ENCODE measurements at regions not wholly inside any gene's neighbourhood (a gene's known extent, or its start where the extent isn't known, plus 50 kb on each side); places are given as distances from the start of the nearest gene placed in this dataset.

- no peak overlapping the region for H3K9ac ChIP-seq (ENCODE audit: low read depth, low read length)
- H3K4me3 ChIP-seq (ENCODE audit: low read length), result no peak overlapping the region
- no peaks in the 10 kb centered on the region for H3K36me3 ChIP-seq (ENCODE audit: insufficient read depth, low read length)
- H3K9me3 ChIP-seq (ENCODE audit: insufficient read depth, low read depth, low read length), result no peaks in the 10 kb centered on the region
- no peaks in the 10 kb centered on the region for H3K4me1 ChIP-seq (ENCODE audit: insufficient read depth, low read length)
- 84% methylated on average over 2 of the region's 3 CpGs for WGBS
- H3K27me3 ChIP-seq (ENCODE audit: insufficient read depth, low read length), result no peaks in the 10 kb centered on the region
- H3K27ac ChIP-seq (ENCODE audit: low read depth, low read length), result no peak overlapping the region
Measured at GRCh38 chr9:129390541-129390940, 212.5 kb upstream of the IER5L start.

DNA sequence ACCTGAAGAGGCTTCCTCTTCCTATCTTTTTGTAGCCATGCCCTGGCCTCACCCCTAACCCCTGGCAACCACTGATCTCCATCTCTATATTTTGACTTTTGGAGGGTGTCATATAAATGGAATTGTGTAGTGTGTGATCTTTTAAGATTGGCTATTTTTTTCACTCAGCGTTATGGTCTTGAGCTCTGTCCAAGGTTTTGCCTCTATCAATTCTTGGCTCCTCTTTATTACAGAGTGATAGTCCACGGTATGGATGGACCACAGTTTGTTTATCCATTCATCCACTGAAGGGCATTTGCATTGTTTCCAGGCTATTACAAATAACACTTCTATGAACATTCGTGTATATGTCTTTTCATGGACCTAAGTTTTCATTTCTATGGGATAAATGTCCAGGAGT lies 209.8 kb upstream of the IER5L start:
- Histone ChIP-seq H3K36me3 (ENCODE audit: insufficient read depth, low read length) (no peaks in the 10 kb centered on the region), H3K9me3 (ENCODE audit: insufficient read depth, low read depth, low read length) (no peaks in the 10 kb centered on the region), H3K27me3 (ENCODE audit: insufficient read depth, low read length) (peaks cover 17% of the 10 kb centered on the region), H3K9ac (ENCODE audit: low read depth, low read length) (no peak overlapping the region), H3K4me1 (ENCODE audit: insufficient read depth, low read length) (peaks cover under 1% of the 10 kb centered on the region), H3K27ac (ENCODE audit: low read depth, low read length) (no peak overlapping the region), H3K4me3 (ENCODE audit: low read length) (no peak overlapping the region)
- whole genome bisulfite sequencing, result 96% methylated on average over 2 of the region's 3 CpGs

GRCh38 chr9:129386812-129387177 lies 208.7 kb upstream of the IER5L start:
- Histone ChIP-seq H3K27ac (ENCODE audit: low read depth, low read length) (no peak overlapping the region), H3K4me1 (ENCODE audit: insufficient read depth, low read length) (peaks cover 7% of the 10 kb centered on the region), H3K36me3 (ENCODE audit: insufficient read depth, low read length) (no peaks in the 10 kb centered on the region), H3K9ac (ENCODE audit: low read depth, low read length) (no peak overlapping the region), H3K4me3 (ENCODE audit: low read length) (no peak overlapping the region), H3K9me3 (ENCODE audit: insufficient read depth, low read depth, low read length) (no peaks in the 10 kb centered on the region), H3K27me3 (ENCODE audit: insufficient read depth, low read length) (peaks cover 22% of the 10 kb centered on the region)
- 88% methylated on average over 6 of the region's 6 CpGs for WGBS

GRCh38 chr9:129385211-129385934 lies 207.3 kb upstream of the IER5L start:
- Histone ChIP-seq H3K4me1 (ENCODE audit: insufficient read depth, low read length) (peaks cover 7% of the 10 kb centered on the region), H3K27ac (ENCODE audit: low read depth, low read length) (no peak overlapping the region), H3K4me3 (ENCODE audit: low read length) (no peak overlapping the region), H3K9me3 (ENCODE audit: insufficient read depth, low read depth, low read length) (no peaks in the 10 kb centered on the region), H3K27me3 (ENCODE audit: insufficient read depth, low read length) (peaks cover 22% of the 10 kb centered on the region), H3K9ac (ENCODE audit: low read depth, low read length) (no peak overlapping the region), H3K36me3 (ENCODE audit: insufficient read depth, low read length) (no peaks in the 10 kb centered on the region)
- 92% methylated on average over 11 of the region's 11 CpGs for WGBS

- no peak overlapping the region for H3K27ac ChIP-seq (ENCODE audit: low read depth, low read length)
- no peak overlapping the region for H3K4me3 ChIP-seq (ENCODE audit: low read length)
Measured at GRCh38 chr9:129384491-129385210, 206.6 kb upstream of the IER5L start.

GRCh38 chr9:129383561-129384490 lies 205.8 kb upstream of the IER5L start:
- 9% methylated on average over 62 of the region's 65 CpGs for WGBS
- peak overlapping the region; percentile 46 for H3K9ac ChIP-seq (ENCODE audit: low read depth, low read length)

More at GRCh38 chr9:129384491-129385210, 206.6 kb upstream of the IER5L start:
- Histone ChIP-seq H3K9me3 (ENCODE audit: insufficient read depth, low read depth, low read length) (no peaks in the 10 kb centered on the region), H3K4me1 (ENCODE audit: insufficient read depth, low read length) (peaks cover 7% of the 10 kb centered on the region), H3K36me3 (ENCODE audit: insufficient read depth, low read length) (no peaks in the 10 kb centered on the region), H3K9ac (ENCODE audit: low read depth, low read length) (no peak overlapping the region), H3K27me3 (ENCODE audit: insufficient read depth, low read length) (peaks cover 22% of the 10 kb centered on the region)
- WGBS, result 94% methylated on average over 11 of the region's 11 CpGs

GRCh38 chr9:129383019-129383560 lies 205.0 kb upstream of the IER5L start:
- WGBS, result 12% methylated on average over 29 of the region's 29 CpGs
- Histone ChIP-seq H3K27ac (ENCODE audit: low read depth, low read length) (0 out of 2 replicates have a peak overlapping the region, but pooled peaks have one; percentile 20), H3K9ac (ENCODE audit: low read depth, low read length) (peak overlapping the region; percentile 46)

More at GRCh38 chr9:129383561-129384490, 205.8 kb upstream of the IER5L start:
- Histone ChIP-seq H3K4me3 (ENCODE audit: low read length) (peak overlapping the region; percentile 60), H3K27me3 (ENCODE audit: insufficient read depth, low read length) (peaks cover 22% of the 10 kb centered on the region), H3K27ac (ENCODE audit: low read depth, low read length) (0 out of 2 replicates have a peak overlapping the region, but pooled peaks have one; percentile 20), H3K9me3 (ENCODE audit: insufficient read depth, low read depth, low read length) (no peaks in the 10 kb centered on the region), H3K4me1 (ENCODE audit: insufficient read depth, low read length) (peaks cover 7% of the 10 kb centered on the region), H3K36me3 (ENCODE audit: insufficient read depth, low read length) (no peaks in the 10 kb centered on the region)

DNA sequence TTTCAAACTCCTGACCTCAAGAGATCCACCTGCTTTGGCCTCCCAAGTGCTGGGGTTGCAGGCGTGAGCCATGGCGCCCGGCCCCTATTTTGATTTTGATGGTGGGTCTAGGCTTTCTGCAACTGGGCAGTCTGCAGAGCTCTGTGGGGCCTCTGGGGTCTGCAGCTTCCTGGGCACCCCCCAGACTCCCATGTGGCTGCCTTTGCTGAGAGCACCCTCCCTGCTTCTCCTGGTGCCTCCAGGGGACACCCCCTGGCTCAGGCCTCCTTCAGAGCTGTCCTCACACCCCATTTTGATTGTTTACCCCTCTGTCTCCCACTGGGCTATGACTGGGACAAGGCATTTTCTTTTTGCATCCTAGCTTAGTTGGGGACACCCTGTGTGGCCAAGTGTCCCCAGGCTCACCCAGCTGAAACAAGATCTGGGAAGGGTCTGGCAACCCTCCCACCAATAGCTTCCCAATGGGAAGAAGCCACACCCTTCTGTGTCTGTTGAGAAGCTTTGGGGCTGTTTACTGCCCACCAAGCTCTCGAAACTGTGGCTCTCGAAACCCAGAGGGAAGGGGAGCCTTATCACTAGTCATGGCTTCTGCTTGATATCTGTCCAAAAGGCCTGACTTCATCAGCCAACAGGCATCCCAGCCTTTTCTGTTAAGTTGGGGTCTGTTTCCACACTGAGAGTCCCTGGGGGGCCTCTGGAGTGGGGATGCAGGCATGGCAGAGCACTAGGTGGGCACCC lies 204.4 kb upstream of the IER5L start:
- Histone ChIP-seq H3K27me3 (ENCODE audit: insufficient read depth, low read length) (peaks cover 22% of the 10 kb centered on the region), H3K4me3 (ENCODE audit: low read length) (peak overlapping the region; percentile 9; the same call in 1 of the 2 replicates), H3K9me3 (ENCODE audit: insufficient read depth, low read depth, low read length) (no peaks in the 10 kb centered on the region), H3K36me3 (ENCODE audit: insufficient read depth, low read length) (no peaks in the 10 kb centered on the region), H3K9ac (ENCODE audit: low read depth, low read length) (no peak overlapping the region; the same call in 1 of the 2 replicates), H3K4me1 (ENCODE audit: insufficient read depth, low read length) (peaks cover 7% of the 10 kb centered on the region), H3K27ac (ENCODE audit: low read depth, low read length) (no peak overlapping the region)
- WGBS, result 92% methylated on average over 5 of the region's 5 CpGs

More at GRCh38 chr9:129383019-129383560, 205.0 kb upstream of the IER5L start:
- H3K36me3 ChIP-seq (ENCODE audit: insufficient read depth, low read length), result no peaks in the 10 kb centered on the region
- H3K4me1 ChIP-seq (ENCODE audit: insufficient read depth, low read length), result peaks cover 7% of the 10 kb centered on the region
- peak overlapping the region; percentile 60 for H3K4me3 ChIP-seq (ENCODE audit: low read length)
- H3K9me3 ChIP-seq (ENCODE audit: insufficient read depth, low read depth, low read length), result no peaks in the 10 kb centered on the region
- peaks cover 22% of the 10 kb centered on the region for H3K27me3 ChIP-seq (ENCODE audit: insufficient read depth, low read length)

GRCh38 chr9:129381481-129381957 lies 203.5 kb upstream of the IER5L start:
- H3K27ac ChIP-seq (ENCODE audit: low read depth, low read length), result no peak overlapping the region
- H3K4me3 ChIP-seq (ENCODE audit: low read length), result no peak overlapping the region
- 86% methylated on average over 12 of the region's 12 CpGs for WGBS

GRCh38 chr9:129380961-129381401 lies 202.9 kb upstream of the IER5L start:
- H3K4me3 ChIP-seq (ENCODE audit: low read length), result no peak overlapping the region
- H3K27ac ChIP-seq (ENCODE audit: low read depth, low read length), result no peak overlapping the region
- no peaks in the 10 kb centered on the region for H3K9me3 ChIP-seq (ENCODE audit: insufficient read depth, low read depth, low read length)
- H3K9ac ChIP-seq (ENCODE audit: low read depth, low read length), result no peak overlapping the region
- H3K4me1 ChIP-seq (ENCODE audit: insufficient read depth, low read length), result peaks cover 7% of the 10 kb centered on the region
- H3K27me3 ChIP-seq (ENCODE audit: insufficient read depth, low read length), result peaks cover 22% of the 10 kb centered on the region
- 85% methylated on average over 9 of the region's 9 CpGs for WGBS
- no peaks in the 10 kb centered on the region for H3K36me3 ChIP-seq (ENCODE audit: insufficient read depth, low read length)

More at GRCh38 chr9:129381481-129381957, 203.5 kb upstream of the IER5L start:
- peaks cover 22% of the 10 kb centered on the region for H3K27me3 ChIP-seq (ENCODE audit: insufficient read depth, low read length)
- H3K4me1 ChIP-seq (ENCODE audit: insufficient read depth, low read length), result peaks cover 7% of the 10 kb centered on the region
- no peak overlapping the region for H3K9ac ChIP-seq (ENCODE audit: low read depth, low read length)
- H3K9me3 ChIP-seq (ENCODE audit: insufficient read depth, low read depth, low read length), result no peaks in the 10 kb centered on the region
- H3K36me3 ChIP-seq (ENCODE audit: insufficient read depth, low read length), result no peaks in the 10 kb centered on the region
